Fibroblast of skin of abdomen (primary cell): ENCODE measurements at regions not wholly inside any gene's neighbourhood (a gene's known extent, or its start where the extent isn't known, plus 50 kb on each side); places are given as distances from the start of the nearest gene placed in this dataset.

ENCODE experiments used
- DNase-seq: peaks from one replicate; pipeline ENCODE4 v3.0.0-alpha.2; 2013

DNA sequence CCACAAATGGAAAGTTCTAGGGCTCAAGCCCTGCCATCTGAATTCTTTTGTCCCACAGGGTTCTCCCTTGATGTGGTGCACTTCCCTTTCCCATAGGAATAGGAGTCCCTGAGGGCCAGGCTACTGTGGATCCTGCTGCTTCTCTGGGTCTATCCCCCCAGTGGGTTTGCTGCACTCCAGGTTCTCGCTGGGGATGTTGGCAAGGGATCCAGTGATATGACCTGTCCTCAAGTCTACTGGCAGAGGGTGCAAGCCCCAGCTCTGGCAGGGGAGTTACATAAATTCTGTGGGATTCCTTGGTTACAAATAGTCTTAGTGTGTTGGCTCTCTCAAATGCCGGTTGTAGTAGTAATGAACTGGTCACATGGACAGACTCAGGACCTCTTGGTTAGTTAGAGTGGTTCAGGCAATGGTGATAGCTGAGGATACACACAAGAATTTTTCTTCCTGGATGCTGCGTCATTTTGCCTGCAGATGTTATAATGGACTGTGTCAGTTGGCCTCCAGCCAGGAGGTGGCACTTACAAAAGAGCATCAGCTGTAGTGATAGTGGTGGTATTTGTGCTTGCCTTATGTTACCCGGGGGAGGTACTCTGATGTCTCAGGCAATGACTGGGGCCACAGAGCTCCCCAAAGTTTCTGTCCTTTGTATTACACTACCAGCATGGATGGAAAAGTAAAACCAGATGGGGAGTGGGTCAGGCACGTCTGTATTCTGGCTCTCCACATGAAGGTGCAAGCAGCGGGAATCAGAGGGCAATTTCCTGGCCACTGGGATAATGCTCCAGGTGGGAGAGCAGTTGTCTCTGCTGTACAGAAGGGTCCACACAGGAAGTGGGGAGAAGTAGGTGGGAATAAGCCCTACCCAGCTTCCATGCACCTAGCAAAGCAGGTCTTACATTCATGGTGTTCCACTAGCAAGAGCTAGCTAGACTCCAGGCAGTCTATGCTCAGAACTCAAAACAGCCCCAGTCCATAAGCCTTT, 267.9 kb downstream of the SOX11 start:
- DNase-seq = peak; percentile 30

DNA sequence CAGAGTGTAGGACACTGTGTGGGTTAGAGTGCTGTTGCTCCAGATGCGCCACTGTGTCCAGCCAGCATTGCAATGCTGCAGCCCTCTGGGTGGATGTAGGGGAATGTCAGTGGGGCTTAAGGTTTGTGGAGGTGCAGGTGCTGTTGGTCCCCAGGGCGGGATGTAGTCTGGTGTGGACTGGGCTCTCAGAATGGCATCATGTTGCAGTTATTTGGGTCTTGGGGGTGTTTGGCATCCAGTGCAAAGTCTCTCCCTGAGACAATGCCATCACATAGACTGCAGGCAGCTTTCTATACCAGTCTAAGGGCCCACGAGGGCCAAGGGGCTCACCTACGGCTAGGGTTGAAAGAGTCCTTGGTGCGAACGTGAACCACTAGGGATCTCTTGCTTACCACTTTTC, 275.3 kb downstream of the SOX11 start:
- DNase-seq = no peak

- no peak for DNase-seq
Observed at GRCh38 chr2:5969303-5969702, 277.1 kb downstream of the SOX11 start.

GRCh38 chr2:5970347-5970746, 278.2 kb downstream of the SOX11 start:
- no peak for DNase-seq

- no peak for DNase-seq
Observed at GRCh38 chr2:5974477-5974876, 282.3 kb downstream of the SOX11 start.

GRCh38 chr2:5975401-5975800, 283.2 kb downstream of the SOX11 start:
- no peak for DNase-seq

GRCh38 chr2:5976531-5977065, 284.4 kb downstream of the SOX11 start:
- DNase-seq = peak; percentile 41

DNA sequence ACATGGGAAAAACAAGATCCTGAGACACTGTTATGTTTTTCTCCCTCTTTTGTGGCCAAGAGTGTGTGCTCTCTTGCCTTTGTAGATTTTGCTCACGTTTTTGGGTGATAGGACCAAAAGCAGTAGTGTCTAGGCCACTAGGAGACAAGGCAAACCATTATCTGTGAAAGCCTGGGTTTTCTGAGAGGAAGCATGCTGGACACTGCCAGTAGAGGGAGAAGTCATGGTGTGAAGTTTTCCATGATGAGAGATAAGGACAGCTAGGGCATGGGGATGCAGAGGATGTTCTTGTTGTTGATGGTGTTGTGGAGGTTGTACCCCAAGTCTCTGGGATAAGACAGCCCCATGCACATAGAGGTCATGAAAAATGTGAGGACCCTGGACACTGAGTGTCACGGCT, 285.3 kb downstream of the SOX11 start:
- DNase-seq = no peak

DNA sequence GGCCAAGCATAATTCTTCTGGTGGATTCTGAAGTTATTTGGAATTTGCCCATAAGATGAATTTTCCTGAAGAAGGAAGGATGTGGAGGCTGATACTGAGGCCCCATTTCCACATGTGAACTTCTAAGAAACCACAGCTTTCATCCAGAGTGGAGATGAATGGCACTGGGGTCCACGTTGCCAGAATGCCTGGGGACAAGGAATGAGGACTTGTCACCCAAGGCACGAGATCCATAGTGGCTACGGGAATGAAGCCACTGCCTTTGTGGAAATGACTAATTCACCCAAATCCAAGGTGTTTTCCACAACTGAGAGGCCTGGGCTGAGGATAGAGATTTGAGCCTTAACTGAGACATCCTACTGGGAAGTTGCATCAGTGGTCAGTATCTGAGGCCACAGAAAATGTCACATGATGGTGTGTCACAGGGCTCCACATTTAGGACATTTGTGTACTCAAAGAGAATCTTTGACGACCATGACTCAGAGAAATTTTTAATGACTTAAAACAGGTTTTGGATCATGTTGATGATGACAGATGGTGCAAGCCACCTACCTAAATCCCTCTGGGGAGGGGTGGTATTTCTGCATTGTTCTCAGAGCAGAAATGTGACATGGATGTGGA, 286.1 kb downstream of the SOX11 start:
- peak; percentile 50 for DNase-seq

DNA sequence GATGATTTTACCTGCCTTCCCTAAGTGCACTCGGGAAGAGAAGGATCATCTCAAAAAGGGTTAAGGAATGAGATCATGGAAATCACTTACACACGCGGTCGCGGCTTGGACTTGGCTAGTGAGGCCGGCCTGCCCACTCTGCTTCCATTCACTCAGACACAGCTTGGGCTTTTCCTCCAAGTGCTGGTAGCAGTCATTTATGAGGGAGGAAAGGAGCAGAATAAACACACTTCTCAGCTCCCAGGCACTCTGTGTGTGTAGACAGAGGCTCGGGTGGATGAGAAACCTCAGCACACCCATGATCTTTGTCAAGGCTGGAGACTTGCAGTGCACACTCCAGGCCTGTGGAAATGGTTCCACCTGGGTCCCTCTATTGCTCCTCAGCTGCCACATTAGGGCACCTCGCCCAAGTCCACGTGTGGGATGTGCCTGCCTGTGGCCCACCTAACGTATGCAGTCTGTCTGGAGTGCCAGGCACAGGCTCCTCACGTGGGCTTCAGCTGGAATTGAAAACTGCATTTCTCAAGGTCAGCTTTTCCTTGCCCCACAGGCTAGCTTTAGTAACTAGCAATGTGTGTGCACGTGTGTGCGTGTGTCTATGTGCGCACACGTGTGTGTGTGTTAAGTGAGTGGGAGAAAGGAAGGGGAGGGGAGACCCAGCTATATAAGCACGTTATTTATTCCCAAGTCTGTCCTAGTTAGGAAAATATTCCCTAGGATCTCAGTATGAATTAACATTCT, 288.4 kb downstream of the SOX11 start:
- DNase-seq = peak; percentile 17

DNA sequence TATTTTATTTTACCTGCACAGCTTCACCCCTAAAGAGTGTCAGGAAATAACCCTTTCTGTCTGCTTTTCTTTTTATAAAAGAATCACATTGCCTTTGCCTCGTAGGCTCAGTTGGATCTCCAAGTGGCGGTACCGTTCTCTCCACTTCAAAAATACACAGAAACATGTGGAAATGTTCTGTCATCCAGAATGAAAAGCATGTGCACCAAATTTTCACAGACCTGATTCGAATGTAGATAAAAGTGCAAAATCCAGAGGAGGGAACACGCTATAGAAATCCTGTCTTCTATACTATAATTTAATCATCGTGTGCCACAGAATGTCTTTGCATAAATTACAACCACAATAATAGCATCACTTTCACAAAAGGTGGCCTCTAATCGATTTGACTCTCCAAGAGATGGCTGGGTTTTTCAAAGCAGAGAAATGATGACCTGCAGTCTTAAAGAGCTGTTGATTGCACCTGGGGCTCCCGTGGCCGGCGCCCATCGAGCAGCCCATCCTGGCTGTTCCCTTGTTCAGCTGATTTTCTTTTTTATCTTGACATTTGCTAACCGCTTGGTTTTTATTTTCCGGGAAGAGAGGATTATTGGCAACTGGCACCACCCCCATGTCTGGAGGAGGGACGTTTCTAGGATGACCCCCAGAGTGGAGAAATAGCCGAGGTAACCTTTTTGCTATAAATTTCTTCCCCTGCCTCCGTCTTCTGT, 290.2 kb downstream of the SOX11 start:
- DNase-seq = no peak

GRCh38 chr2:5982903-5983265, 290.7 kb downstream of the SOX11 start:
- no peak for DNase-seq

GRCh38 chr2:5983511-5984272, 291.5 kb downstream of the SOX11 start:
- DNase-seq = no peak

DNA sequence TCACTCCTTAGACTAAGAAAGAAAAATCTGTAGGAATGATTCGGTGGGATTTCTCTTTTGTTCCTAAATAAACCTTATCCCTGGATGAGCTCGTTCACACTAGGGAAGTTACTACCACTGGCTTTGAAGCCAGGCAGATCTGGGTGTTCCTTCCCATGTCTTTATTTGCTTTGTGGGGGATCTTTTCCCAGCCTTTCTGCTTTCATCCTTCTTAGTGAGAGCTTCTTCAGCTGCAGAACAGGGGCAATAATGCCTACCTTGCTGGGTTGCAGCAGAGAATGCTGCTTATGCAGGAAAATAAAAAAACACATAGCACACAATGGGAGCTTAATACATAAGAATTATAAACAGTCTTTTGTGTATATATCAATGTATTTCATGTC, 292.1 kb downstream of the SOX11 start:
- no peak for DNase-seq

GRCh38 chr2:5984946-5985345, 292.8 kb downstream of the SOX11 start:
- DNase-seq = no peak

- no peak for DNase-seq
Observed at GRCh38 chr2:5985536-5986385, 293.6 kb downstream of the SOX11 start.

- DNase-seq = no peak
Observed at GRCh38 chr2:5986801-5987787, 294.9 kb downstream of the SOX11 start.

- no peak for DNase-seq
Observed at GRCh38 chr2:5988120-5988519, 295.9 kb downstream of the SOX11 start.

DNA sequence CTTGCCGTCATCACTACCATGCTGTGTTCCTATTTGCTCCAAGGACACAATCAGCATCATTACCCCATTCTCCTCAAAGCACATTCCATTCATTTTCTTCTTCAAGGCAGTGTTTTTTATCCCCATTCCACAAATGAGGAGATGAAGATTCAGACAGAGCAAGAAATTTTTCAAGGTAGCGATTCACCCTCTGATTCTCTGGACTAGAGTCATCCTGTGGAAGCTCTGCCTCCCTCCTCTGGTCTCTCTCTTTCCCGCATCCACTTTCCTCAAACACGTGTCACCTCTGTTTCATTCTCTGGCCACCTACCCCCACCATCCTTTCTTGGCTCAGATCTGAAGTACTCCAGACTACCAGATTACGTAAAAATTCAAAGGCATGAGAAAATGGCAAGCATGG, 297.9 kb downstream of the SOX11 start:
- peak; percentile 52 for DNase-seq
